HepG2 (cell line): ENCODE measurements at regions not wholly inside any gene's neighbourhood (a gene's known extent, or its start where the extent isn't known, plus 50 kb on each side); places are given as distances from the start of the nearest gene placed in this dataset.

Source experiments
- ATF1 ChIP-seq: IDR thresholded peaks from 2 replicates; pipeline ENCODE4 v1.6.1; 2016; ENCODE audit warnings: mild to moderate bottlenecking, control low read depth
- CSRNP2 ChIP-seq: sonication (generic); formaldehyde crosslinking; conservative IDR thresholded peaks from 2 replicates; pipeline ENCODE4 v1.8.0; 2022; ENCODE audit warnings: low read depth, missing genetic modification reagents
- CTCF ChIP-seq: sonication (generic); formaldehyde crosslinking; IDR thresholded peaks from 2 replicates; pipeline ENCODE4 v1.5.0; 2020; ENCODE audit warnings: mild to moderate bottlenecking, missing genetic modification reagents, moderate library complexity
- MXI1 ChIP-seq: IDR thresholded peaks from 3 replicates; pipeline ENCODE4 v1.6.1; 2012; ENCODE audit warnings: low read depth, low read length, inconsistent platforms, borderline replicate concordance
- NFRKB ChIP-seq: fragments of 450-650 bp; IDR thresholded peaks from 2 replicates; pipeline ENCODE4 v1.6.1; 2017
- POLR2A ChIP-seq, 2 experiments: IDR thresholded peaks; 2 replicates each; pipeline ENCODE4 v1.6.1; 2011; ENCODE audit warnings: low read depth in 2 of 2, low read length in 2 of 2, mild to moderate bottlenecking in 1 of 2, moderate library complexity in 1 of 2; ENCODE audit not compliant: insufficient read depth in 1 of 2
- POLR2AphosphoS5 ChIP-seq: IDR thresholded peaks from 2 replicates; pipeline ENCODE4 v1.6.1; 2012; ENCODE audit warnings: low read depth, low read length
- ZFP90 ChIP-seq: sonication (generic); formaldehyde crosslinking; IDR thresholded peaks from 2 replicates; pipeline ENCODE4 v1.8.0; 2022; ENCODE audit warnings: missing genetic modification reagents, mild to moderate bottlenecking, inconsistent platforms, borderline replicate concordance
- ZNF577 ChIP-seq: sonication (generic); formaldehyde crosslinking; IDR thresholded peaks from 2 replicates; pipeline ENCODE4 v1.4.0; 2020; ENCODE audit warnings: mild to moderate bottlenecking, low read depth, missing genetic modification reagents, borderline replicate concordance
- ZNF816 ChIP-seq: sonication (generic); formaldehyde crosslinking; IDR thresholded peaks from 2 replicates; pipeline ENCODE4 v1.8.0; 2022; ENCODE audit warnings: missing genetic modification reagents, mild to moderate bottlenecking, borderline replicate concordance

GRCh38 chr2:200165687-200166086, 140.8 kb upstream of the SPATS2L start:
- TF ChIP-seq ZNF816 (CRISPR knock-in tag), result no peak
- no peak for TF ChIP-seq CSRNP2 (CRISPR knock-in tag)
- TF ChIP-seq POLR2A (IDR thresholded peaks at IDR 0.05; ENCODE audit: insufficient read depth in 1 of 2, low read depth in 2 of 2, low read length in 2 of 2), result no peak
- no peak for TF ChIP-seq POLR2AphosphoS5
- no peak for TF ChIP-seq ZFP90 (CRISPR knock-in tag)
- no peak for TF ChIP-seq CTCF (CRISPR knock-in tag)
- TF ChIP-seq ZNF577 (CRISPR knock-in tag), result no peak
- no peak for TF ChIP-seq MXI1
- TF ChIP-seq NFRKB, result no peak
- TF ChIP-seq ATF1 (CRISPR knock-in tag), result no peak
